SU-DHL-6 (cell line): ENCODE measurements at regions not wholly inside any gene's neighbourhood (a gene's known extent, or its start where the extent isn't known, plus 50 kb on each side); places are given as distances from the start of the nearest gene placed in this dataset.

ENCODE experiments used
- H2AFZ ChIP-seq: fragments of 200-600 bp; sonication (generic); 2 replicates; pipeline ENCODE4 v1.6.1; 2014; ENCODE audit warnings: low read depth, mild to moderate bottlenecking, moderate library complexity, mixed read lengths, antibody characterized with exemption, low read length; ENCODE audit not compliant: severe bottlenecking
- H3F3A ChIP-seq: fragments of 200-600 bp; shearing (Covaris generic); 2 replicates; pipeline ENCODE4 v1.6.0; 2016; ENCODE audit warnings: antibody characterized with exemption, mild to moderate bottlenecking; ENCODE audit not compliant: insufficient read depth
- H3K27ac ChIP-seq: fragments of 200-600 bp; sonication (generic); 2 replicates; pipeline ENCODE4 v1.5.1; 2016; ENCODE audit warnings: low read depth, mild to moderate bottlenecking, low read length, moderate library complexity, mixed read lengths
- H3K27me3 ChIP-seq: fragments of 200-600 bp; sonication (generic), shearing (Covaris generic); 2 replicates; pipeline ENCODE4 v1.6.0; 2014; ENCODE audit warnings: mild to moderate bottlenecking, low read length
- H3K36me3 ChIP-seq: fragments of 200-600 bp; sonication (generic); 2 replicates; pipeline ENCODE4 v1.6.1; 2014; ENCODE audit warnings: mild to moderate bottlenecking, low read length, mixed read lengths
- H3K4me2 ChIP-seq: fragments of 300-600, 200-600 bp; shearing (Covaris generic), sonication (generic); 2 replicates; pipeline ENCODE4 v1.6.0; 2014; ENCODE audit warnings: low read length, low read depth, mild to moderate bottlenecking; ENCODE audit not compliant: poor library complexity, severe bottlenecking
- H3K4me3 ChIP-seq: fragments of 200-600 bp; sonication (generic); 2 replicates; pipeline ENCODE4 v1.5.1; 2014; ENCODE audit warnings: antibody characterized with exemption, low read length, mild to moderate bottlenecking, mixed read lengths; ENCODE audit not compliant: insufficient read depth, poor library complexity, severe bottlenecking
- H3K79me2 ChIP-seq: fragments of 200-600 bp; sonication (generic); 2 replicates; pipeline ENCODE4 v1.6.1; 2014; ENCODE audit warnings: mild to moderate bottlenecking, low read length, moderate library complexity; ENCODE audit not compliant: insufficient read depth
- H3K9ac ChIP-seq: fragments of 200-600 bp; sonication (generic); 2 replicates; pipeline ENCODE4 v1.7.0; 2014; ENCODE audit warnings: mild to moderate bottlenecking, low read length
- H3K9me2 ChIP-seq: fragments of 200-600 bp; sonication (generic); replicated peaks from 2 replicates; pipeline ENCODE4 v1.6.1; 2014; ENCODE audit warnings: low read length; ENCODE audit not compliant: insufficient read depth
- H3K9me3 ChIP-seq: fragments of 200-600 bp; sonication (generic); 2 replicates; pipeline ENCODE4 v1.6.1; 2014; ENCODE audit warnings: low read length, mixed read lengths; ENCODE audit not compliant: insufficient read depth
- H4K20me1 ChIP-seq: fragments of 200-600 bp; sonication (generic); 2 replicates; pipeline ENCODE4 v1.6.1; 2014; ENCODE audit warnings: low read depth, mild to moderate bottlenecking, antibody characterized with exemption, low read length, moderate library complexity, mixed read lengths
- EZH2phosphoT487 ChIP-seq: fragments of 200-600 bp; sonication (generic), shearing (Covaris generic); conservative IDR thresholded peaks from 2 replicates; pipeline ENCODE4 v1.6.1; 2018; ENCODE audit warnings: mild to moderate bottlenecking, antibody characterized with exemption, low read length, moderate library complexity, mixed read lengths
- TF ChIP-seq, protein P1 (sequence below): fragments of 200-600 bp; sonication (generic); IDR thresholded peaks from one replicate; pipeline ENCODE4 v1.5.1; 2017; ENCODE audit warnings: antibody characterized with exemption, mild to moderate bottlenecking, low read length, moderate library complexity; ENCODE audit not compliant: insufficient read depth, poor library complexity, severe bottlenecking

DNA sequence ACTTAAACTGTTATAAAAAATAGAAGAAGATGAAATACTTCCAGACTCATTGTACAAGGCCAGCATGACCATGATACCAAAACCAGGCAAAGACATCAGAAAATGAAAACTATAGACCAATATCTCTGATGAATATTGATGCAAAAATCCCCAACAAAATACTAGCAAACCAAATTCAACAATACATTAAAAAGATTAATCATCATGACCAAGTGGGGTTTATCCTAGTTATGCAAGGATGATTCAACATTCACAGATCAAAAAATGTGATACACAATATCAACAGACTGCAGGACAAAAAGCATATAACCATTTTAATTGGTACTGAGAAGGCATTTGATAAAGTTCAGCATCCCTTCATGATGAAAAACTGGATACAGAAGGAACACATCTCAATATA, 824.5 kb upstream of the RAG2 start:
- no peaks in the 10 kb centered on the region for H3K79me2 ChIP-seq
- H3K27me3 ChIP-seq: no peaks in the 10 kb centered on the region
- no peak for TF ChIP-seq EZH2phosphoT487
- TF ChIP-seq, protein P1, sequence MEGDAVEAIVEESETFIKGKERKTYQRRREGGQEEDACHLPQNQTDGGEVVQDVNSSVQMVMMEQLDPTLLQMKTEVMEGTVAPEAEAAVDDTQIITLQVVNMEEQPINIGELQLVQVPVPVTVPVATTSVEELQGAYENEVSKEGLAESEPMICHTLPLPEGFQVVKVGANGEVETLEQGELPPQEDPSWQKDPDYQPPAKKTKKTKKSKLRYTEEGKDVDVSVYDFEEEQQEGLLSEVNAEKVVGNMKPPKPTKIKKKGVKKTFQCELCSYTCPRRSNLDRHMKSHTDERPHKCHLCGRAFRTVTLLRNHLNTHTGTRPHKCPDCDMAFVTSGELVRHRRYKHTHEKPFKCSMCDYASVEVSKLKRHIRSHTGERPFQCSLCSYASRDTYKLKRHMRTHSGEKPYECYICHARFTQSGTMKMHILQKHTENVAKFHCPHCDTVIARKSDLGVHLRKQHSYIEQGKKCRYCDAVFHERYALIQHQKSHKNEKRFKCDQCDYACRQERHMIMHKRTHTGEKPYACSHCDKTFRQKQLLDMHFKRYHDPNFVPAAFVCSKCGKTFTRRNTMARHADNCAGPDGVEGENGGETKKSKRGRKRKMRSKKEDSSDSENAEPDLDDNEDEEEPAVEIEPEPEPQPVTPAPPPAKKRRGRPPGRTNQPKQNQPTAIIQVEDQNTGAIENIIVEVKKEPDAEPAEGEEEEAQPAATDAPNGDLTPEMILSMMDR: no peak
- no peak overlapping the region for H3K27ac ChIP-seq
- H3K9ac ChIP-seq: no peak overlapping the region
- no peaks in the 10 kb centered on the region for H3F3A ChIP-seq
- no peaks in the 10 kb centered on the region for H3K36me3 ChIP-seq
- H4K20me1 ChIP-seq: no peaks in the 10 kb centered on the region
- no peak overlapping the region for H2AFZ ChIP-seq
- no peak overlapping the region for H3K4me2 ChIP-seq
- no peaks in the 10 kb centered on the region for H3K9me3 ChIP-seq
- no peak overlapping the region for H3K4me3 ChIP-seq
- H3K9me2 ChIP-seq: no peaks in the 10 kb centered on the region

DNA sequence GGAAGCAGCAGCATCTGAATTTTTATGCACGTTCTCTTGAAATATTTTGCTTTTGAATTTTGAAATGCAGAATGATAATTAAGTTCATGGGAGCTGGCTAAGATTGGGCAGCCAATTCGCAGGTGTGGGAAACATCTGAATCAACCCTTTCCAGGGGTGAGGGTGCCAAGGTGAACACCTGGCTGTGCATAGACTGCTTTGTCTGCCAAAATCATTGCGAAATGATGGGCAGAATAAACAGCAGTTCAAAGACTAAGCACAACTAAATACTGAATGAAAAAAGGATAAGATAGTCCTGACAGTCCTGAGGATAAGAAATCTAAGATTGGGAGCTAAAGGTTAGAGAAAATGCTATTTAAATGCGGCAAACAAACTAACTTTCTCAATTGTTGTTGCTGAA, 813.3 kb upstream of the RAG2 start:
- Histone ChIP-seq H3K27ac (no peak overlapping the region), H3K9me2 (no peaks in the 10 kb centered on the region), H3K4me2 (no peak overlapping the region), H3K79me2 (no peaks in the 10 kb centered on the region), H2AFZ (no peak overlapping the region), H4K20me1 (no peaks in the 10 kb centered on the region), H3K4me3 (no peak overlapping the region), H3K27me3 (no peaks in the 10 kb centered on the region), H3K9me3 (no peaks in the 10 kb centered on the region), H3K36me3 (no peaks in the 10 kb centered on the region), H3F3A (no peaks in the 10 kb centered on the region), H3K9ac (no peak overlapping the region)
- TF ChIP-seq, protein P1: no peak
- no peak for TF ChIP-seq EZH2phosphoT487

DNA sequence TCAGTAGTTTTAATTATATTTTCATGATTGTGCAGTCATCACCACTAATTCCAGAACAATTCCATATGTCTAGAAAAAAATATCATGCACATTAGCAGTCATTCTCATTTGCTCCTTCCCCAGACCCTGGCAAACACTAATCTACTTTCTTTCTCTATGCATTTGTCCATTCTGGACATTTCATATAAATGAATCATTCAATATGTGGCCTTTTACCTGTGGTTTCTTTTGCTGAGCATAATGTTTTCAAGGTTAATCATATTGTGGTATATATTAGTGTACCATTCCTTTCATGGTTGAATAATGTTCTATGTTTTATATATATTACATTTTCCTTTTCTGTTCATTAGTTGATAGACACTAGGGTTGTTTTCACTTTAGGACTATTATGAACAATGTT, 811.1 kb upstream of the RAG2 start:
- Histone ChIP-seq H3K79me2 (no peaks in the 10 kb centered on the region), H3K9me2 (no peaks in the 10 kb centered on the region), H3K27me3 (no peaks in the 10 kb centered on the region), H3F3A (no peaks in the 10 kb centered on the region), H3K27ac (no peak overlapping the region), H3K9me3 (no peaks in the 10 kb centered on the region), H3K36me3 (no peaks in the 10 kb centered on the region), H3K9ac (no peak overlapping the region), H3K4me3 (no peak overlapping the region), H4K20me1 (no peaks in the 10 kb centered on the region), H3K4me2 (no peak overlapping the region), H2AFZ (no peak overlapping the region)
- no peak for TF ChIP-seq EZH2phosphoT487
- TF ChIP-seq, protein P1: no peak

DNA sequence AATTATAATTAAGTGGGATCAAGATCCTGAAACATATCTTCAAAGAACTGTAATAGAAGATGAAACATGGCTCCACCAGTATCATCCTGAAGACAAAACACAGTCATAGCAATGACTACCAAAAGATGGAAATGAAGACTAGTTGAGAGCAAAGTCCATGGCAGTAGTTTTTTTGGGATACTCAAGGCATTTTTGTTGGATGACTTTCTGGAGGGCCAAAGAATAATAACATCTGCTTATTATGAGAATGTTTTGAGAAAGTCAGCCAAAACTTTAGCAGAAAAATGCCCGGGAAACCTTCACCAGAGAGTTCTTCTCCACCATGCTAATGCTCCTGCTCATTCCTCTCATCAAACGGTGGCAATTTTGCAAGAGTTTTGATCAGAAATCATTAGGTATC, 809.4 kb upstream of the RAG2 start:
- Histone ChIP-seq H3F3A (no peaks in the 10 kb centered on the region), H3K4me2 (no peak overlapping the region), H3K27ac (no peak overlapping the region), H3K9me3 (no peaks in the 10 kb centered on the region), H3K9ac (no peak overlapping the region), H3K36me3 (no peaks in the 10 kb centered on the region), H3K79me2 (no peaks in the 10 kb centered on the region), H3K4me3 (no peak overlapping the region), H3K9me2 (no peaks in the 10 kb centered on the region), H3K27me3 (no peaks in the 10 kb centered on the region), H4K20me1 (no peaks in the 10 kb centered on the region), H2AFZ (no peak overlapping the region)
- TF ChIP-seq EZH2phosphoT487: no peak
- TF ChIP-seq, protein P1: no peak
